HEK293 (cell line): ENCODE measurements at regions not wholly inside any gene's neighbourhood (a gene's known extent, or its start where the extent isn't known, plus 50 kb on each side); places are given as distances from the start of the nearest gene placed in this dataset.

Experiments used
- CTCF ChIA-PET: fragments of 350-600 bp; formaldehyde crosslinking; extraction: SDS; loops from one replicate; lab custom pipeline; 2021; ENCODE audit warnings: antibody characterized with exemption; lab: Yijun Ruan, JAX
- POLR2A ChIA-PET: fragments of 300-600 bp; formaldehyde crosslinking; extraction: SDS; loops from one replicate; lab custom pipeline; 2020; ENCODE audit warnings: antibody characterized with exemption, inconsistent platforms; lab: Yijun Ruan, JAX
- H3K27ac ChIP-seq: fragments of 200-500 bp; sonication (Bioruptor generic); 2 replicates; pipeline ENCODE4 v1.5.1; 2014; ENCODE audit warnings: low read depth, low read length, control low read depth, inconsistent platforms; ENCODE audit errors: extremely low read depth
- H3K36me3 ChIP-seq, 2 experiments: fragments of 200-500 bp in 1 of 2; sonication (Bioruptor generic) in 1 of 2; 1 replicate in 1 of 2; 2 replicates in 1 of 2; pipeline ENCODE4 v1.5.1; 2014 to 2017; ENCODE audit warnings: inconsistent platforms in 2 of 2, low read length in 2 of 2; ENCODE audit not compliant: control insufficient read depth in 2 of 2, insufficient read depth in 1 of 2
- H3K4me1 ChIP-seq: fragments of 200-500 bp; sonication (Bioruptor generic); 2 replicates; pipeline ENCODE4 v1.5.1; 2014; ENCODE audit warnings: mild to moderate bottlenecking, low read length, inconsistent platforms; ENCODE audit not compliant: control insufficient read depth, insufficient read depth
- H3K4me3 ChIP-seq: 2 replicates; pipeline ENCODE4 v1.5.1; 2011; ENCODE audit warnings: low read depth, mild to moderate bottlenecking, control low read depth, low read length, moderate library complexity
- H3K9me3 ChIP-seq: fragments of 200-500 bp; sonication (Bioruptor generic); 2 replicates; pipeline ENCODE4 v1.5.1; 2014; ENCODE audit warnings: low read depth, low read length, inconsistent platforms; ENCODE audit not compliant: control insufficient read depth, insufficient read depth
- KLF8 ChIP-seq: fragments of 450-650 bp; formaldehyde crosslinking; IDR thresholded peaks from 2 replicates; pipeline ENCODE4 v1.5.1; 2016; ENCODE audit warnings: missing biosample characterization, missing genetic modification characterization
- MYNN ChIP-seq: fragments of 450-650 bp; formaldehyde crosslinking; IDR thresholded peaks from 2 replicates; pipeline ENCODE4 v1.5.1; 2016; ENCODE audit warnings: missing biosample characterization, missing genetic modification characterization, borderline replicate concordance
- SP2 ChIP-seq: fragments of 450-650 bp; formaldehyde crosslinking; IDR thresholded peaks from 2 replicates; pipeline ENCODE4 v1.5.1; 2016; ENCODE audit warnings: missing biosample characterization, missing genetic modification characterization
- SP3 ChIP-seq: fragments of 450-650 bp; formaldehyde crosslinking; IDR thresholded peaks from 2 replicates; pipeline ENCODE4 v1.5.1; 2016; ENCODE audit warnings: missing biosample characterization, missing genetic modification characterization
- ZNF112 ChIP-seq: fragments of 450-650 bp; formaldehyde crosslinking; IDR thresholded peaks from 2 replicates; pipeline ENCODE4 v1.5.0; 2017; ENCODE audit warnings: missing biosample characterization, missing genetic modification characterization
- ZNF19 ChIP-seq: fragments of 450-650 bp; formaldehyde crosslinking; IDR thresholded peaks from 2 replicates; pipeline ENCODE4; 2016; ENCODE audit warnings: missing biosample characterization, missing genetic modification characterization, low read depth
- ZNF221 ChIP-seq: fragments of 450-650 bp; formaldehyde crosslinking; IDR thresholded peaks from 2 replicates; pipeline ENCODE4 v1.5.1; 2017; ENCODE audit warnings: missing biosample characterization, missing genetic modification characterization, borderline replicate concordance
- ZNF391 ChIP-seq: fragments of 450-650 bp; formaldehyde crosslinking; IDR thresholded peaks from 2 replicates; pipeline ENCODE4 v1.5.1; 2016; ENCODE audit warnings: low read depth, missing biosample characterization, missing genetic modification characterization, borderline replicate concordance
- ZNF529 ChIP-seq: fragments of 450-650 bp; formaldehyde crosslinking; IDR thresholded peaks from 2 replicates; pipeline ENCODE4 v1.5.1; 2017; ENCODE audit warnings: missing genetic modification characterization, missing biosample characterization; ENCODE audit not compliant: insufficient replicate concordance
- ZNF843 ChIP-seq: fragments of 450-650 bp; formaldehyde crosslinking; IDR thresholded peaks from 2 replicates; pipeline ENCODE4 v1.5.1; 2016; ENCODE audit warnings: missing biosample characterization, missing genetic modification characterization
- TF ChIP-seq, protein P1 (sequence below): fragments of 450-650 bp; formaldehyde crosslinking; IDR thresholded peaks from 2 replicates; pipeline ENCODE4 v1.5.1; 2016; ENCODE audit warnings: missing biosample characterization, missing genetic modification characterization
- TF ChIP-seq, protein P2 (sequence below): fragments of 450-650 bp; formaldehyde crosslinking; IDR thresholded peaks from 2 replicates; pipeline ENCODE4 v1.5.1; 2016; ENCODE audit warnings: missing biosample characterization, missing genetic modification characterization
- TF ChIP-seq, protein P3 (sequence below): fragments of 450-650 bp; IDR thresholded peaks from 2 replicates; pipeline ENCODE4 v1.5.1; 2018; ENCODE audit warnings: missing biosample characterization, mild to moderate bottlenecking, missing genetic modification characterization
- TF ChIP-seq, protein P4 (sequence below): fragments of 450-650 bp; formaldehyde crosslinking; IDR thresholded peaks from 2 replicates; pipeline ENCODE4 v1.5.1; 2017; ENCODE audit warnings: missing biosample characterization, missing genetic modification characterization
- TF ChIP-seq, protein P5 (sequence below): IDR thresholded peaks from 2 replicates; pipeline ENCODE4 v1.6.1; 2011; ENCODE audit warnings: mild to moderate bottlenecking, low read depth, low read length, borderline replicate concordance
- TF ChIP-seq, protein P6 (sequence below): fragments of 450-650 bp; formaldehyde crosslinking; IDR thresholded peaks from 2 replicates; pipeline ENCODE4 v1.5.1; 2016; ENCODE audit warnings: missing biosample characterization, missing genetic modification characterization
- TF ChIP-seq, protein P7 (sequence below): fragments of 450-650 bp; formaldehyde crosslinking; IDR thresholded peaks from 2 replicates; pipeline ENCODE4 v1.5.1; 2016; ENCODE audit warnings: missing biosample characterization, missing genetic modification characterization

DNA sequence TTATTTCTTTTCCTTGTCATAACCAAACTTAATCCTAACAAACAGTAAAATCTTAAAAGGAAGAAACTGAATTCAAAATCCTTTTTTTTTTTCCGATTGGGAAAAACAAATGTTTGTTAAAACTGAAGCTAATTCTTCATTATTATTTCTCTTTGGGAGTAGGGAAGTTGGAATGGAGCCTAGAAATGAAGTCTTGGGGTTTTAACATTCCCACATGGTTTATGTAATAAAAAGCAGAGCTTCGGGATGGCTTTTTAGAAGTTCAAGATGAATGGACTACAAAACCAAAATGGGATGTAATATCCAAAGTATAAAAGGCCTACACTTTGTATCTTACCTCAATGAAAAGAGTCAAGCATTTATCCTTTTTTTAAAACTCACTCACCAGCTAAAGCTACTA lies 189.0 kb upstream of the TMC3 start:
- POLR2A ChIA-PET: no interaction called here
- no peak for TF ChIP-seq ZNF529 (tag by site-specific recombination)
- TF ChIP-seq, protein P1, sequence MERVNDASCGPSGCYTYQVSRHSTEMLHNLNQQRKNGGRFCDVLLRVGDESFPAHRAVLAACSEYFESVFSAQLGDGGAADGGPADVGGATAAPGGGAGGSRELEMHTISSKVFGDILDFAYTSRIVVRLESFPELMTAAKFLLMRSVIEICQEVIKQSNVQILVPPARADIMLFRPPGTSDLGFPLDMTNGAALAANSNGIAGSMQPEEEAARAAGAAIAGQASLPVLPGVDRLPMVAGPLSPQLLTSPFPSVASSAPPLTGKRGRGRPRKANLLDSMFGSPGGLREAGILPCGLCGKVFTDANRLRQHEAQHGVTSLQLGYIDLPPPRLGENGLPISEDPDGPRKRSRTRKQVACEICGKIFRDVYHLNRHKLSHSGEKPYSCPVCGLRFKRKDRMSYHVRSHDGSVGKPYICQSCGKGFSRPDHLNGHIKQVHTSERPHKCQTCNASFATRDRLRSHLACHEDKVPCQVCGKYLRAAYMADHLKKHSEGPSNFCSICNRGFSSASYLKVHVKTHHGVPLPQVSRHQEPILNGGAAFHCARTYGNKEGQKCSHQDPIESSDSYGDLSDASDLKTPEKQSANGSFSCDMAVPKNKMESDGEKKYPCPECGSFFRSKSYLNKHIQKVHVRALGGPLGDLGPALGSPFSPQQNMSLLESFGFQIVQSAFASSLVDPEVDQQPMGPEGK (tag by site-specific recombination): no peak
- no peak for TF ChIP-seq SP2 (tag by site-specific recombination)
- TF ChIP-seq ZNF19 (tag by site-specific recombination): no peak
- TF ChIP-seq, protein P2, sequence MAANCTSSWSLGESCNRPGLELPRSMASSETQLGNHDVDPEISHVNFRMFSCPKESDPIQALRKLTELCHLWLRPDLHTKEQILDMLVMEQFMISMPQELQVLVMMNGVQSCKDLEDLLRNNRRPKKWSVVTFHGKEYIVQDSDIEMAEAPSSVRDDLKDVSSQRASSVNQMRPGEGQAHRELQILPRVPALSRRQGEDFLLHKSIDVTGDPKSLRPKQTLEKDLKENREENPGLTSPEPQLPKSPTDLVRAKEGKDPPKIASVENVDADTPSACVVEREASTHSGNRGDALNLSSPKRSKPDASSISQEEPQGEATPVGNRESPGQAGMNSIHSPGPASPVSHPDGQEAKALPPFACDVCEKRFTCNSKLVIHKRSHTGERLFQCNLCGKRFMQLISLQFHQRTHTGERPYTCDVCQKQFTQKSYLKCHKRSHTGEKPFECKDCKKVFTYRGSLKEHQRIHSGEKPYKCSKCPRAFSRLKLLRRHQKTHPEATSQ: no peak
- no peak for TF ChIP-seq ZNF843 (tag by site-specific recombination)
- TF ChIP-seq, protein P3, sequence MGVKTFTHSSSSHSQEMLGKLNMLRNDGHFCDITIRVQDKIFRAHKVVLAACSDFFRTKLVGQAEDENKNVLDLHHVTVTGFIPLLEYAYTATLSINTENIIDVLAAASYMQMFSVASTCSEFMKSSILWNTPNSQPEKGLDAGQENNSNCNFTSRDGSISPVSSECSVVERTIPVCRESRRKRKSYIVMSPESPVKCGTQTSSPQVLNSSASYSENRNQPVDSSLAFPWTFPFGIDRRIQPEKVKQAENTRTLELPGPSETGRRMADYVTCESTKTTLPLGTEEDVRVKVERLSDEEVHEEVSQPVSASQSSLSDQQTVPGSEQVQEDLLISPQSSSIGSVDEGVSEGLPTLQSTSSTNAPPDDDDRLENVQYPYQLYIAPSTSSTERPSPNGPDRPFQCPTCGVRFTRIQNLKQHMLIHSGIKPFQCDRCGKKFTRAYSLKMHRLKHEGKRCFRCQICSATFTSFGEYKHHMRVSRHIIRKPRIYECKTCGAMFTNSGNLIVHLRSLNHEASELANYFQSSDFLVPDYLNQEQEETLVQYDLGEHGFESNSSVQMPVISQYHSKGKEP: no peak
- CTCF ChIA-PET: no interaction called here
- H3K9me3 ChIP-seq: no peaks in the 10 kb centered on the region
- no peaks in the 10 kb centered on the region for H3K4me1 ChIP-seq
- H3K36me3 ChIP-seq: no peaks in the 10 kb centered on the region
- H3K4me3 ChIP-seq: no peak overlapping the region
- no peak overlapping the region for H3K27ac ChIP-seq

DNA sequence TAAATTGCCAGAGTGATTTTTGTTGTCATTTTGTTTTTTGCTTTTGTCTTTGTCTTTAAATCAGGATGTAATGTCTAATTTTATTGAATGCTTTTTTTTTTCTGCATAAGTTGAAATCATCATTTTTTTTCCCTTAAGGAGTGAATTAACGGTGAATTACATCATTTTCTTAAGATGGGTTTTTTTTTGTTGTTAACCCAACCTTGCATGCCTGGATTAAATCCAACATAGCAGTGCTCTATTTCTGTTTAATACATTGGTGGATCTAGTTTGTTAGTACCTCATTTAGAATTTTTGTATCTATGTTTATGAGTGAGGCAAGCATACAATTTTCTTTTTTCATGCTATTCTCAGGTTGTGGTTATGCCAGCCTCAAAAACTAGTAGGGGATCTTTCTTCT lies 186.4 kb upstream of the TMC3 start:
- peaks cover 3% of the 10 kb centered on the region; the same call in 1 of the 2 replicates for H3K9me3 ChIP-seq
- H3K4me1 ChIP-seq: no peaks in the 10 kb centered on the region
- POLR2A ChIA-PET: no interaction called here
- CTCF ChIA-PET: no interaction called here
- no peak overlapping the region for H3K4me3 ChIP-seq
- no peaks in the 10 kb centered on the region for H3K36me3 ChIP-seq
- TF ChIP-seq, protein P4, sequence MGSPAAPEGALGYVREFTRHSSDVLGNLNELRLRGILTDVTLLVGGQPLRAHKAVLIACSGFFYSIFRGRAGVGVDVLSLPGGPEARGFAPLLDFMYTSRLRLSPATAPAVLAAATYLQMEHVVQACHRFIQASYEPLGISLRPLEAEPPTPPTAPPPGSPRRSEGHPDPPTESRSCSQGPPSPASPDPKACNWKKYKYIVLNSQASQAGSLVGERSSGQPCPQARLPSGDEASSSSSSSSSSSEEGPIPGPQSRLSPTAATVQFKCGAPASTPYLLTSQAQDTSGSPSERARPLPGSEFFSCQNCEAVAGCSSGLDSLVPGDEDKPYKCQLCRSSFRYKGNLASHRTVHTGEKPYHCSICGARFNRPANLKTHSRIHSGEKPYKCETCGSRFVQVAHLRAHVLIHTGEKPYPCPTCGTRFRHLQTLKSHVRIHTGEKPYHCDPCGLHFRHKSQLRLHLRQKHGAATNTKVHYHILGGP (tag by site-specific recombination): no peak
- TF ChIP-seq ZNF391 (tag by site-specific recombination) (no peak), SP3 (tag by site-specific recombination) (no peak), ZNF221 (tag by site-specific recombination) (no peak)
- TF ChIP-seq, protein P5, sequence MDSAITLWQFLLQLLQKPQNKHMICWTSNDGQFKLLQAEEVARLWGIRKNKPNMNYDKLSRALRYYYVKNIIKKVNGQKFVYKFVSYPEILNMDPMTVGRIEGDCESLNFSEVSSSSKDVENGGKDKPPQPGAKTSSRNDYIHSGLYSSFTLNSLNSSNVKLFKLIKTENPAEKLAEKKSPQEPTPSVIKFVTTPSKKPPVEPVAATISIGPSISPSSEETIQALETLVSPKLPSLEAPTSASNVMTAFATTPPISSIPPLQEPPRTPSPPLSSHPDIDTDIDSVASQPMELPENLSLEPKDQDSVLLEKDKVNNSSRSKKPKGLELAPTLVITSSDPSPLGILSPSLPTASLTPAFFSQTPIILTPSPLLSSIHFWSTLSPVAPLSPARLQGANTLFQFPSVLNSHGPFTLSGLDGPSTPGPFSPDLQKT: no peak
- no peak overlapping the region for H3K27ac ChIP-seq

DNA sequence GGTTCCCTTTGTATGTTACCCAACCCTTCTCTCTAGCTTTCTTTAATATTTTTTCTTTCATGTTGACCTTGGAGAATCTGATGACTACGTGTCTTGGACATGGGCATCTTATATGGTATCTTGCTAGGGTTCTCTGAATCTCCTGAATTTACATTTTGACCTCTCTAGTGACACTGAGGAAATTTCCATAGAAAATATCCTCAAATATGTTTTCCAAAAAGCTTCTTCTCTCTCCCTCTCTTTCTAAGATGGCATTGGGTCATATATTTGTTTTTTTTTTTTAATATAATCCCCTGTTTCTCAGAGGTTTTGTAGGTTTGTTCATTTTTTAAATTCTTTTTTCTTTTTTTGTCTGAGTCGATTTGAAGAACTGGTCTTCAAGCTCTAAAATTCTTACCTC lies 184.0 kb upstream of the TMC3 start:
- Histone ChIP-seq H3K4me1 (no peaks in the 10 kb centered on the region), H3K9me3 (peaks cover 3% of the 10 kb centered on the region; the same call in 1 of the 2 replicates), H3K36me3 (no peaks in the 10 kb centered on the region), H3K4me3 (no peak overlapping the region), H3K27ac (no peak overlapping the region)
- ChIA-PET CTCF (interaction anchor here (1.0 to 1.5 kb wide), 2 partner anchors 78 to 550 kb away, joined by 3 to 4 read pairs; no protein-coding TSS in a partner anchor), POLR2A (no interaction called here)
- TF ChIP-seq ZNF112 (no peak), KLF8 (no peak), MYNN (tag by site-specific recombination) (no peak)
- TF ChIP-seq, protein P6, sequence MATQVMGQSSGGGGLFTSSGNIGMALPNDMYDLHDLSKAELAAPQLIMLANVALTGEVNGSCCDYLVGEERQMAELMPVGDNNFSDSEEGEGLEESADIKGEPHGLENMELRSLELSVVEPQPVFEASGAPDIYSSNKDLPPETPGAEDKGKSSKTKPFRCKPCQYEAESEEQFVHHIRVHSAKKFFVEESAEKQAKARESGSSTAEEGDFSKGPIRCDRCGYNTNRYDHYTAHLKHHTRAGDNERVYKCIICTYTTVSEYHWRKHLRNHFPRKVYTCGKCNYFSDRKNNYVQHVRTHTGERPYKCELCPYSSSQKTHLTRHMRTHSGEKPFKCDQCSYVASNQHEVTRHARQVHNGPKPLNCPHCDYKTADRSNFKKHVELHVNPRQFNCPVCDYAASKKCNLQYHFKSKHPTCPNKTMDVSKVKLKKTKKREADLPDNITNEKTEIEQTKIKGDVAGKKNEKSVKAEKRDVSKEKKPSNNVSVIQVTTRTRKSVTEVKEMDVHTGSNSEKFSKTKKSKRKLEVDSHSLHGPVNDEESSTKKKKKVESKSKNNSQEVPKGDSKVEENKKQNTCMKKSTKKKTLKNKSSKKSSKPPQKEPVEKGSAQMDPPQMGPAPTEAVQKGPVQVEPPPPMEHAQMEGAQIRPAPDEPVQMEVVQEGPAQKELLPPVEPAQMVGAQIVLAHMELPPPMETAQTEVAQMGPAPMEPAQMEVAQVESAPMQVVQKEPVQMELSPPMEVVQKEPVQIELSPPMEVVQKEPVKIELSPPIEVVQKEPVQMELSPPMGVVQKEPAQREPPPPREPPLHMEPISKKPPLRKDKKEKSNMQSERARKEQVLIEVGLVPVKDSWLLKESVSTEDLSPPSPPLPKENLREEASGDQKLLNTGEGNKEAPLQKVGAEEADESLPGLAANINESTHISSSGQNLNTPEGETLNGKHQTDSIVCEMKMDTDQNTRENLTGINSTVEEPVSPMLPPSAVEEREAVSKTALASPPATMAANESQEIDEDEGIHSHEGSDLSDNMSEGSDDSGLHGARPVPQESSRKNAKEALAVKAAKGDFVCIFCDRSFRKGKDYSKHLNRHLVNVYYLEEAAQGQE: no peak
- TF ChIP-seq, protein P7, sequence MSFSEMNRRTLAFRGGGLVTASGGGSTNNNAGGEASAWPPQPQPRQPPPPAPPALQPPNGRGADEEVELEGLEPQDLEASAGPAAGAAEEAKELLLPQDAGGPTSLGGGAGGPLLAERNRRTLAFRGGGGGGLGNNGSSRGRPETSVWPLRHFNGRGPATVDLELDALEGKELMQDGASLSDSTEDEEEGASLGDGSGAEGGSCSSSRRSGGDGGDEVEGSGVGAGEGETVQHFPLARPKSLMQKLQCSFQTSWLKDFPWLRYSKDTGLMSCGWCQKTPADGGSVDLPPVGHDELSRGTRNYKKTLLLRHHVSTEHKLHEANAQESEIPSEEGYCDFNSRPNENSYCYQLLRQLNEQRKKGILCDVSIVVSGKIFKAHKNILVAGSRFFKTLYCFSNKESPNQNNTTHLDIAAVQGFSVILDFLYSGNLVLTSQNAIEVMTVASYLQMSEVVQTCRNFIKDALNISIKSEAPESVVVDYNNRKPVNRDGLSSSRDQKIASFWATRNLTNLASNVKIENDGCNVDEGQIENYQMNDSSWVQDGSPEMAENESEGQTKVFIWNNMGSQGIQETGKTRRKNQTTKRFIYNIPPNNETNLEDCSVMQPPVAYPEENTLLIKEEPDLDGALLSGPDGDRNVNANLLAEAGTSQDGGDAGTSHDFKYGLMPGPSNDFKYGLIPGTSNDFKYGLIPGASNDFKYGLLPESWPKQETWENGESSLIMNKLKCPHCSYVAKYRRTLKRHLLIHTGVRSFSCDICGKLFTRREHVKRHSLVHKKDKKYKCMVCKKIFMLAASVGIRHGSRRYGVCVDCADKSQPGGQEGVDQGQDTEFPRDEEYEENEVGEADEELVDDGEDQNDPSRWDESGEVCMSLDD (tag by site-specific recombination): no peak
